ENCODE measurements at regions not wholly inside any gene's neighbourhood (a gene's known extent, or its start where the extent isn't known, plus 50 kb on each side); places are given as distances from the start of the nearest gene placed in this dataset.

DNA sequence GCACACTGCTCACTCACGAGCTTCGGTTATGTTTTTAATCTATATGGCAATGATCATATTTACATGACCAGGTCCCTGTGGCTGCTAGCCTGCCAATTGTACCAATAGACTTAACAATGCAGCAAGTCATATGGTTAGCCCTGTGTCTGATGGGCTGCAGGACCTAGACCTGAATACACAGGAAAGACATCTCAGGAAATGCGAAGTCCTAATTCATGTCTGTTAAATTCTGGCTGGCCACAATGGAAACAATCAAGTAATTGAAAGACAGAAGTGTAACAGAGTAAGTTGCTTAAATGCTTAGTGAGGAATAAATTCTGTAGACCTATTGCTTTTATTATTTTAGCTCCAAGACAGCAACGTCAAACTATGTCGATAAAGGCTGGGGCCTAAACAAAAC lies 112.4 kb upstream of the FZD8 start:
- Histone ChIP-seq H3K4me3 (ENCODE audit: low read depth in 1 of 5, low read length in 5 of 5) (no peak overlapping the region), H3K27me3 (ENCODE audit: control insufficient read depth in 5 of 5, insufficient read depth in 4 of 5, low read length in 5 of 5) (no peaks in the 10 kb centered on the region), H3K36me3 (ENCODE audit: control insufficient read depth in 5 of 5, insufficient read depth in 5 of 5, low read length in 5 of 5) (no peaks in the 10 kb centered on the region), H3K9me3 (ENCODE audit: control insufficient read depth in 5 of 5, low read length in 5 of 5) (no peaks in the 10 kb centered on the region), H3K9ac (ENCODE audit: low read length in 5 of 5) (no peak overlapping the region), H3K4me1 (ENCODE audit: control insufficient read depth in 5 of 5, insufficient read depth in 5 of 5, low read length in 5 of 5) (peaks cover 0 to 27% (median 10%) of the 10 kb centered on the region in 5 donors), H3K27ac (ENCODE audit: low read depth, low read length) (no peak overlapping the region)

DNA sequence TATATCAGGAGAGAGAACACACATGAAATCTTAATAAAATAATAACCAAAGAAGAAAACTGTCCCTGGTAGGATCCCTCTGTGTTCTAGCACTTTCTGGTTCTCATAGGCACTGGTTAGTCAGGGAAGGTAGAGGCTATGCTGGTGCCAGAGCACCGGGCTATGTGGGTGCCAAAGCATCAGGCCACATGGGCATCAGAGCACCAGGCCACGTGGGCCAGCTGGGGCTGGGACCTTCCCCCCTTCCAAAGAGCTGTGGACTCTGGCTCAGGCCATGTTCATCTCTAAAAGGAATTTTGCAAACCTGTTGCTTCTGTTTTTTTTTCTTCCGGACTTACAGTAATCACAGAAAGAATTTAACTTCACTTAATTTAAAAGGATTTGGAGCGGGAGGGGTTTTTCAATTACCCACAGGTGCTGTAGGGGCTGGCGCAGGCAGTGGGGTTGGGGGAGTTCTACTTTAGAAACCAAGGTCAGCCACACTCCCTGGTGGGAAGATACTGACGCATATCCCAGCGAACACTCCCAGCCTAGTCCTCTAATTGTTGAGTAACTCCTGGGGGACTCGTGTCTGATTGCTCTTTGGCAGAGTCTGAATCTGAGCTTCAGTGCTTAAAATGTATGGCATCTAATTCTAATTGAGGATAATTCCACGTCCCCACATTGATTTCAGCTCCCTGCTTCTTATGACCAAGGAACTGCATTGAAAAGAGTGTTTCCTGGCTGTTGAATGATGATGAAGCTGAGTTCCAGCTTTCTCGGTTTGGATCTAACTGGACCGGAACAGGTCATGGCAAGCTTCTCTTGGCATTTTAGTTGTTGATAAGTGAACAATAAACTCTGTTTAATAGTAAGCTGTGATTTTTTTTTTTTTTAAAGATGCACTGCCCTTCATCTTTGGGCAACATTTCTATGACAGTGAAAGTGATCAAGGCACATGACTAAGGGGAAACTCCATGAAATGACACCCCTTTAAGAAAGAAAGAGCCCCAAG lies 110.7 kb upstream of the FZD8 start:
- H3K27me3 ChIP-seq (ENCODE audit: control insufficient read depth in 5 of 5, insufficient read depth in 4 of 5, low read length in 5 of 5) = no peaks in the 10 kb centered on the region
- no peaks in the 10 kb centered on the region for H3K36me3 ChIP-seq (ENCODE audit: control insufficient read depth in 5 of 5, insufficient read depth in 5 of 5, low read length in 5 of 5)
- peaks cover 0 to 19% (median 10%) of the 10 kb centered on the region in 5 donors for H3K4me1 ChIP-seq (ENCODE audit: control insufficient read depth in 5 of 5, insufficient read depth in 5 of 5, low read length in 5 of 5)
- peak overlapping the region in 1 of 5 donors; percentile 11 for H3K4me3 ChIP-seq (ENCODE audit: low read depth in 1 of 5, low read length in 5 of 5)
- H3K9ac ChIP-seq (ENCODE audit: low read length in 5 of 5) = no peak overlapping the region
- H3K9me3 ChIP-seq (ENCODE audit: control insufficient read depth in 5 of 5, low read length in 5 of 5) = no peaks in the 10 kb centered on the region
- H3K27ac ChIP-seq (ENCODE audit: low read depth, low read length) = no peak overlapping the region

DNA sequence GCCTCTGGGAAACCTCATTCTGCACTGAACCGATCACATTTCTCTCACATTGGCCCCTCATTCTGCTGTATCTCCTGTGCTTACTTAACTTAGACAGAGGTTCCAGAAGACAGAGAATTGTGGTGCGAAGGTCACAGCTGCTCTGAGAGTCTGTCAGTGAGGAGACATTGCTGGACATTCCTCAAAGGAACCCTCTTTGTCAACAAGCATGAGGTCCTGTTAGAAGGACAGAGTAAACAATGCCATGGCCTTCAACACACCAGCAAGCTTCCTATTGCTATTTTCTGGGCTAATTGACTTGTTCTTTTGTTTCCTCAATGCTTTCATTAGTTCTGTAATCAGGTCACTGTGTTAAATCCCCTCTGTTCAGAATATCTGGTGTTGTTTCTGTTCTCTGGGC lies 109.3 kb upstream of the FZD8 start:
- Histone ChIP-seq H3K27me3 (ENCODE audit: control insufficient read depth in 5 of 5, insufficient read depth in 4 of 5, low read length in 5 of 5) (peaks cover 0 to 2% (median 0%) of the 10 kb centered on the region in 5 donors), H3K4me1 (ENCODE audit: control insufficient read depth in 5 of 5, insufficient read depth in 5 of 5, low read length in 5 of 5) (peaks cover 0 to 19% (median 10%) of the 10 kb centered on the region in 5 donors), H3K36me3 (ENCODE audit: control insufficient read depth in 5 of 5, insufficient read depth in 5 of 5, low read length in 5 of 5) (no peaks in the 10 kb centered on the region), H3K27ac (ENCODE audit: low read depth, low read length) (no peak overlapping the region), H3K9ac (ENCODE audit: low read length in 5 of 5) (no peak overlapping the region), H3K9me3 (ENCODE audit: control insufficient read depth in 5 of 5, low read length in 5 of 5) (no peaks in the 10 kb centered on the region), H3K4me3 (ENCODE audit: low read depth in 1 of 5, low read length in 5 of 5) (no peak overlapping the region)

DNA sequence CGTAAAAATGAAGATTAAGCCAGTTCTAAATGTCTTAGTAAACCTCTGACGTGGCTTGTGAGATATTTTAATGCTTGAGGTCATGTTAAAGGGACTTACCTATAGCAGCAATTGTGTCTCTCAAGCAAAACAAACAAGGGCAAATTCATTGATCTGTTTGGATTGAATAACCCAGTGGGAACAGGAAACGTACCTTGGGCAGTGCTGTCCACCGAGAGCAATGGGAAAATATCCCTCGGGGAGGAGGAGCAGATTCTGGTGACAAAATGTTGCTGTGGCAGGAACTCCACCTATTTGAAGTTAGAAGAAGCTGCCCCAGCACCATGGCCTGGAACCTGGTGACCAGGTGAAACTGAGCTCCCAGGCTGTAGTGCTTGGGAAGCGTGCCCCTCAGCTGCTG lies 107.1 kb upstream of the FZD8 start:
- Histone ChIP-seq H3K27me3 (ENCODE audit: control insufficient read depth in 5 of 5, insufficient read depth in 4 of 5, low read length in 5 of 5) (peaks cover 0 to 2% (median 0%) of the 10 kb centered on the region in 5 donors), H3K36me3 (ENCODE audit: control insufficient read depth in 5 of 5, insufficient read depth in 5 of 5, low read length in 5 of 5) (no peaks in the 10 kb centered on the region), H3K9me3 (ENCODE audit: control insufficient read depth in 5 of 5, low read length in 5 of 5) (no peaks in the 10 kb centered on the region), H3K4me1 (ENCODE audit: control insufficient read depth in 5 of 5, insufficient read depth in 5 of 5, low read length in 5 of 5) (peaks cover 0 to 19% (median 10%) of the 10 kb centered on the region in 5 donors), H3K9ac (ENCODE audit: low read length in 5 of 5) (no peak overlapping the region), H3K4me3 (ENCODE audit: low read depth in 1 of 5, low read length in 5 of 5) (no peak overlapping the region), H3K27ac (ENCODE audit: low read depth, low read length) (no peak overlapping the region)

DNA sequence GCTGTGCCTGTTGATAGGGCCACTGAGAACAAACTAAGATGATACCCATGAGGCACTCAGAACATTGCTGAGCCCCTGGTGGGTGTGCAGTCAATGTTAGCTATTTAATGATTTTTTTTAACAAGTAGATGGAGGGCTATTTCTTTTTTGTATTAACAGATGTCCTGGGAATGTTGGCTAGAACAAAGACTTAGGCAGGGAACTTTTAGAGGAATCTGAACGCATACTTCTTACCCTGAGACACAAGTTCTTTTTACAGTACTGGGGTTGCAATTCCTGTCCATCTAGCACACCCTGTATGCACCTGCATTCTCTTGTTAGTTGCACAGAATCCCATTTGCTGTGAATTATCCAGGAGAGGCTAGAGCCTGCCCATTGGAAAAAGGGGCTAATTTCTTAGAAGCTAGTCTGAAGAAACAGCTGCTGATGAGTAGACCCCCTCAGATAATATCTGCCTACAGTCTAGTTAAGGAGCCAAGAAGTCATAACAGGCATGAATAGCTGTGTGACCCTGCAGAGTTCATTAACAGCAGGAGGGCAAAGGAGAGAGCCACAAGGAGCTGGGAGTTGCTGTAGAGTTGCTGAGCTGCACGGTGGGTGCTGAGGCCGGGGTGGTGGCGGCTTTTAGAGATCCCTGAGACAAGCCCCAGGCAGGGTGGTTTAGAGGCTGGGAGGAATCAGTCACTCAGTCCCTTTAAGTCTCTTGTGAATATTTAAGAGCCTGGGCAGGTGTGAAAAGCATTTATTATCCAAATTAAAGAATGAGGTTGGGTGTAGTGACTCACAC lies 103.7 kb upstream of the FZD8 start:
- Histone ChIP-seq H3K9me3 (ENCODE audit: control insufficient read depth in 5 of 5, low read length in 5 of 5) (no peaks in the 10 kb centered on the region), H3K27ac (ENCODE audit: low read depth, low read length) (no peak overlapping the region), H3K27me3 (ENCODE audit: control insufficient read depth in 5 of 5, insufficient read depth in 4 of 5, low read length in 5 of 5) (peaks cover 0 to 2% (median 0%) of the 10 kb centered on the region in 5 donors), H3K36me3 (ENCODE audit: control insufficient read depth in 5 of 5, insufficient read depth in 5 of 5, low read length in 5 of 5) (no peaks in the 10 kb centered on the region), H3K9ac (ENCODE audit: low read length in 5 of 5) (no peak overlapping the region), H3K4me3 (ENCODE audit: low read depth in 1 of 5, low read length in 5 of 5) (no peak overlapping the region), H3K4me1 (ENCODE audit: control insufficient read depth in 5 of 5, insufficient read depth in 5 of 5, low read length in 5 of 5) (no peaks in the 10 kb centered on the region)

DNA sequence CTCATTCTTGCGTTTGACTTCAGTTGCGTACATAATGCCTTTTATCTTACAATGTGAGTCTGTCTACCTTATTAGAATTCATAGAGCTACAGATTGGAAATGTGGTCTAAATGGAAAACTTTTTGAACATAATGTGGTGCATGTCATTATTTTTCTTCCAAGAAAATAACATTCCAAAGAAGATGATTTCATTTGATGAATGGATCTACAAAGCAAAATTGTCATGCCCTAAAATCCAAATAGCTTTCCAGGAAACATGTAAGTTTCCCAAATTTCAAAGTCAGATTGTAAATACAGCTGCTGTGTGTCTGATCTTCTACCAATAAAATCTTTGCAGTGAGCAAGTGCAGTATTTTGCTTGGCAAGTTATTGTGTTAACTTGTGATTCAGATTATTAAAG lies 101.8 kb upstream of the FZD8 start:
- no peak overlapping the region for H3K9ac ChIP-seq (ENCODE audit: low read length in 5 of 5)
- no peak overlapping the region for H3K27ac ChIP-seq (ENCODE audit: low read depth, low read length)
- peaks cover 0 to 2% (median 0%) of the 10 kb centered on the region in 5 donors for H3K27me3 ChIP-seq (ENCODE audit: control insufficient read depth in 5 of 5, insufficient read depth in 4 of 5, low read length in 5 of 5)
- H3K4me1 ChIP-seq (ENCODE audit: control insufficient read depth in 5 of 5, insufficient read depth in 5 of 5, low read length in 5 of 5) = no peaks in the 10 kb centered on the region
- no peak overlapping the region for H3K4me3 ChIP-seq (ENCODE audit: low read depth in 1 of 5, low read length in 5 of 5)
- H3K9me3 ChIP-seq (ENCODE audit: control insufficient read depth in 5 of 5, low read length in 5 of 5) = no peaks in the 10 kb centered on the region
- no peaks in the 10 kb centered on the region for H3K36me3 ChIP-seq (ENCODE audit: control insufficient read depth in 5 of 5, insufficient read depth in 5 of 5, low read length in 5 of 5)

DNA sequence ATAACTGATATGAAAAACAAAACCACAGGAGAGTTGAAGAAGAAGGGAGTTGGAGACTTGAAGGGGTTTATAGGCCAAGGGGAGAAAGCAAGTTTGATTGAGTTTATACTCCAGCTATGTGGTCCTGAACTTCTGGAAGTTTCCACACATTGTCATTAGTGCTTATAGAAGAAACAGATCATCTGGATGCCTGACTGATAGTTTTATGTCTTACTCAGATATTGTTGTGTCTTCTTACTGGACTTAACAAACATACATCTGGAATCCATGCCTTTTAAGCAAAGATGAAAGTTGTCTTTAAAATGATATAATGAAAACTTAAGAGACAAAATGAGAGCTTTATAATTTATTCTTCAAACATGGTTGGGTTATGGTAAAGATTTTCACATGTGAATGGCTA lies 101.3 kb upstream of the FZD8 start:
- Histone ChIP-seq H3K9me3 (ENCODE audit: control insufficient read depth in 5 of 5, low read length in 5 of 5) (no peaks in the 10 kb centered on the region), H3K9ac (ENCODE audit: low read length in 5 of 5) (no peak overlapping the region), H3K27me3 (ENCODE audit: control insufficient read depth in 5 of 5, insufficient read depth in 4 of 5, low read length in 5 of 5) (peaks cover 0 to 2% (median 0%) of the 10 kb centered on the region in 5 donors), H3K36me3 (ENCODE audit: control insufficient read depth in 5 of 5, insufficient read depth in 5 of 5, low read length in 5 of 5) (no peaks in the 10 kb centered on the region), H3K4me3 (ENCODE audit: low read depth in 1 of 5, low read length in 5 of 5) (no peak overlapping the region), H3K27ac (ENCODE audit: low read depth, low read length) (no peak overlapping the region), H3K4me1 (ENCODE audit: control insufficient read depth in 5 of 5, insufficient read depth in 5 of 5, low read length in 5 of 5) (no peaks in the 10 kb centered on the region)

DNA sequence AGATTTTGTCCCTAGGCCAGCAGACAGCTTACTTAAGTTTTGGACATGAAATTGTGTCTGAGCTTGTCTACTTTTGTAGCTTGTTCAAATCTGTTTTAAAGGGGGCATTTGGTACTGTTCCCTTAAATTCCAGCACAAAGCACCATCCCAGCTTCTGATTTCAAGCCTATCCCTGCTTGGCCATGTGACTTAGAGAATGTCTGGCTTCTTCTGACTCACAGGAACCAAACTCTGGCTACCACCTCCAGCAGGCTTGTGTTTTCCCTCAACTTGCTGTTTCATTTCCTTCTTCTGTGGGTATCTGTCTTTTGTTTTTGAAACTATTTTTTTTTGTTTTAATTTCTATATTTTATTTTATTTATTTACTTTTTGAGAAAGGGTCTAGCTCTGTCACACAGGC lies 97.9 kb upstream of the FZD8 start:
- Histone ChIP-seq H3K4me3 (ENCODE audit: low read depth in 1 of 5, low read length in 5 of 5) (no peak overlapping the region), H3K9ac (ENCODE audit: low read length in 5 of 5) (no peak overlapping the region), H3K27ac (ENCODE audit: low read depth, low read length) (no peak overlapping the region), H3K36me3 (ENCODE audit: control insufficient read depth in 5 of 5, insufficient read depth in 5 of 5, low read length in 5 of 5) (no peaks in the 10 kb centered on the region), H3K27me3 (ENCODE audit: control insufficient read depth in 5 of 5, insufficient read depth in 4 of 5, low read length in 5 of 5) (no peaks in the 10 kb centered on the region), H3K4me1 (ENCODE audit: control insufficient read depth in 5 of 5, insufficient read depth in 5 of 5, low read length in 5 of 5) (no peaks in the 10 kb centered on the region), H3K9me3 (ENCODE audit: control insufficient read depth in 5 of 5, low read length in 5 of 5) (peaks cover 0 to 4% (median 0%) of the 10 kb centered on the region in 5 donors)

DNA sequence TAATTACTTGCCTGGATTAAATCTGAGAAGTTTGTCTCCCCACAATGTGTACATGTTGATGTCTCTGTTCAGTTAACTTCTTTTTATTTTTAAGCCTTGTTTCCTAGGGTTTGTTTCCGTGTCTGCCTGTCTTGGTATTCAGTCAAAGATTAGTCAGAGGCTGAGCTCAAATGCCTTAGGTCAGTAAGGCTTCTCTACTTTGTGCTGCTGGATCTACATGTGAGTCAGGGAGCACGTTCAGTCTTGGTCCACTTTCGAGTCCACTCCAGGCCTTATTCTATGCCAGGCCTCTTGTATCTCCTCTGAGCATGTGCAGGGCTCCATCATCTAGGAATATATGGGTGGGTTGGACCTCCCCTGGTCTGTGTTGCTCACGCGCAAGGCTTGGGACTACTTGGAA lies 93.3 kb upstream of the FZD8 start:
- H3K27ac ChIP-seq (ENCODE audit: low read depth, low read length) = no peak overlapping the region
- no peaks in the 10 kb centered on the region for H3K4me1 ChIP-seq (ENCODE audit: control insufficient read depth in 5 of 5, insufficient read depth in 5 of 5, low read length in 5 of 5)
- no peak overlapping the region for H3K4me3 ChIP-seq (ENCODE audit: low read depth in 1 of 5, low read length in 5 of 5)
- H3K9ac ChIP-seq (ENCODE audit: low read length in 5 of 5) = no peak overlapping the region
- H3K9me3 ChIP-seq (ENCODE audit: control insufficient read depth in 5 of 5, low read length in 5 of 5) = peaks cover 0 to 4% (median 0%) of the 10 kb centered on the region in 5 donors
- H3K27me3 ChIP-seq (ENCODE audit: control insufficient read depth in 5 of 5, insufficient read depth in 4 of 5, low read length in 5 of 5) = no peaks in the 10 kb centered on the region
- no peaks in the 10 kb centered on the region for H3K36me3 ChIP-seq (ENCODE audit: control insufficient read depth in 5 of 5, insufficient read depth in 5 of 5, low read length in 5 of 5)

DNA sequence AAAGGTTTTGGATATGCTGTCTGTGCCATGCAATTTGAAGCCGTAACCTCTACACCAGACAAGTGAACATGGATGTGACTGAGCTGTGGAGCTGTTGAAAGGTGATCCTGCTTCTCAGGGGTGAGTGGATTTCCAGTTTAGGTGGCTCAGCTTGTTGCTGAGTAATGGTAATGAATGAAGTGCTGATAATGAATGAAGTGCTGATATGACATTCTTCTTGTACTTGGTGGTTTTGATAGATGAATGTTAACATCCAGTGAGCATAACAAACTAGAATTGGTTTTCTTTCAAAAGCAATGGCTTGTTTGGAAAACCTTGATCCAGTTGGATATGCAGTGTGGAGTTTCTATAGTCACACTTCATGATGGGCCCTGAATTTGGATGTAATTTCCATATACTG lies 89.7 kb upstream of the FZD8 start:
- Histone ChIP-seq H3K9me3 (ENCODE audit: control insufficient read depth in 5 of 5, low read length in 5 of 5) (peaks cover 0 to 4% (median 0%) of the 10 kb centered on the region in 5 donors), H3K36me3 (ENCODE audit: control insufficient read depth in 5 of 5, insufficient read depth in 5 of 5, low read length in 5 of 5) (no peaks in the 10 kb centered on the region), H3K27ac (ENCODE audit: low read depth, low read length) (no peak overlapping the region), H3K27me3 (ENCODE audit: control insufficient read depth in 5 of 5, insufficient read depth in 4 of 5, low read length in 5 of 5) (no peaks in the 10 kb centered on the region), H3K9ac (ENCODE audit: low read length in 5 of 5) (no peak overlapping the region), H3K4me3 (ENCODE audit: low read depth in 1 of 5, low read length in 5 of 5) (no peak overlapping the region), H3K4me1 (ENCODE audit: control insufficient read depth in 5 of 5, insufficient read depth in 5 of 5, low read length in 5 of 5) (no peaks in the 10 kb centered on the region)

Measured in subcutaneous abdominal adipose tissue (tissue), 5 donors.